ENCODE measurements at regions not wholly inside any gene's neighbourhood (a gene's known extent, or its start where the extent isn't known, plus 50 kb on each side); places are given as distances from the start of the nearest gene placed in this dataset.
"Not testable (repeated sequence)": the region's sequence is repeated elsewhere in the genome, so short reads cannot be mapped to it uniquely, and the experiment has no call there.

DNA sequence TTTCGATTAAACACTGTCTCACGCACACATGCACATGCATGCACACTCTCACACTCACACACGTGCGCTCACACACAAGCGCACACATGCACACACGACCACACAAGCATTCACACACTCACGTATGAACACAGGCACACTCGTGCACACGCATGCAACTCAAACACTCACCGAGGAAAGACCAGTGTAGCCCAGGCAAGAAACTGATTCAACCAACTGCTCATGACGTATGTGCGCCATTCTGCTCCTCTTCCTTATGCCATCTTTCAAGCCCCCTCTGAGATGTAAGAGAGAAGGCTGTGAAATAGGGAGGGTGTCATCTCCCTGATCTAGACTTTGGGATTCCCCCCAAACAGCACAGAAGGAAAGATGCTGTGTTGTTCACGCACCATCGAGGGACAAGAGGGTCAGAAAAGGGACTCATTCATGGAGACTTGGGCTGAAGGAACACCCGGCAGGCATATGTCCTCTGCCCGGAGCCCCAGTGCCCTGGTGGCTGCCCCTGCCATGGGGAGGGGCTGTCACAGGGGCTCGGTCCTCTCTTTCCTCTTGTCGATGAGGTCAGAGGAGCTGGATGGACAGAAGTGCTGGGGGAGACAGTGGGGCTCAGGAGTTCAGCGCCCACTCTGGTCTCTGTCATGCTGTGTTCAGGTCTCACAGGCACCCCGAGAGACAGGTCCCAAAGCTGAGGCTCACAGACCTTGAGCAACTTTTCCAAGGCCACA is 130.1 kb upstream of the SHH start:
- DNase-seq (ENCODE audit: low spot score) = no peak
- TF ChIP-seq, protein P1, sequence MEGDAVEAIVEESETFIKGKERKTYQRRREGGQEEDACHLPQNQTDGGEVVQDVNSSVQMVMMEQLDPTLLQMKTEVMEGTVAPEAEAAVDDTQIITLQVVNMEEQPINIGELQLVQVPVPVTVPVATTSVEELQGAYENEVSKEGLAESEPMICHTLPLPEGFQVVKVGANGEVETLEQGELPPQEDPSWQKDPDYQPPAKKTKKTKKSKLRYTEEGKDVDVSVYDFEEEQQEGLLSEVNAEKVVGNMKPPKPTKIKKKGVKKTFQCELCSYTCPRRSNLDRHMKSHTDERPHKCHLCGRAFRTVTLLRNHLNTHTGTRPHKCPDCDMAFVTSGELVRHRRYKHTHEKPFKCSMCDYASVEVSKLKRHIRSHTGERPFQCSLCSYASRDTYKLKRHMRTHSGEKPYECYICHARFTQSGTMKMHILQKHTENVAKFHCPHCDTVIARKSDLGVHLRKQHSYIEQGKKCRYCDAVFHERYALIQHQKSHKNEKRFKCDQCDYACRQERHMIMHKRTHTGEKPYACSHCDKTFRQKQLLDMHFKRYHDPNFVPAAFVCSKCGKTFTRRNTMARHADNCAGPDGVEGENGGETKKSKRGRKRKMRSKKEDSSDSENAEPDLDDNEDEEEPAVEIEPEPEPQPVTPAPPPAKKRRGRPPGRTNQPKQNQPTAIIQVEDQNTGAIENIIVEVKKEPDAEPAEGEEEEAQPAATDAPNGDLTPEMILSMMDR (IDR thresholded peaks at IDR 0.05; ENCODE audit: borderline replicate concordance, control extremely low read depth, extremely low read depth, insufficient read depth, missing control alignments) = no peak
- in situ Hi-C loops (cut with MboI; ENCODE audit: low sequenced_read_pairs, unreplicated experiment) = no loop called here

GRCh38 chr7:155941688-155942087 is 129.4 kb upstream of the SHH start:
- TF ChIP-seq, protein P1 (IDR thresholded peaks at IDR 0.05; ENCODE audit: borderline replicate concordance, control extremely low read depth, extremely low read depth, insufficient read depth, missing control alignments) = no peak
- in situ Hi-C loops (cut with MboI; ENCODE audit: low sequenced_read_pairs, unreplicated experiment) = no loop called here
- DNase-seq (ENCODE audit: low spot score) = no peak

GRCh38 chr7:155939350-155939749 is 127.1 kb upstream of the SHH start:
- in situ Hi-C loops (cut with MboI; ENCODE audit: low sequenced_read_pairs, unreplicated experiment) = no loop called here
- TF ChIP-seq, protein P1 (IDR thresholded peaks at IDR 0.05; ENCODE audit: borderline replicate concordance, control extremely low read depth, extremely low read depth, insufficient read depth, missing control alignments) = no peak

GRCh38 chr7:155938129-155938528 is 125.9 kb upstream of the SHH start:
- TF ChIP-seq, protein P1 (IDR thresholded peaks at IDR 0.05; ENCODE audit: borderline replicate concordance, control extremely low read depth, extremely low read depth, insufficient read depth, missing control alignments) = no peak
- in situ Hi-C loops (cut with MboI; ENCODE audit: low sequenced_read_pairs, unreplicated experiment) = no loop called here
- DNase-seq (ENCODE audit: low spot score) = no peak

More at GRCh38 chr7:155939350-155939749, 127.1 kb upstream of the SHH start:
- DNase-seq (ENCODE audit: low spot score) = no peak

GRCh38 chr7:155935726-155936125 is 123.5 kb upstream of the SHH start:
- in situ Hi-C loops (cut with MboI; ENCODE audit: low sequenced_read_pairs, unreplicated experiment) = no loop called here
- no peak for DNase-seq (ENCODE audit: low spot score)
- TF ChIP-seq, protein P1 (IDR thresholded peaks at IDR 0.05; ENCODE audit: borderline replicate concordance, control extremely low read depth, extremely low read depth, insufficient read depth, missing control alignments) = no peak

- TF ChIP-seq, protein P1 (IDR thresholded peaks at IDR 0.05; ENCODE audit: borderline replicate concordance, control extremely low read depth, extremely low read depth, insufficient read depth, missing control alignments) = no peak
- no peak for DNase-seq (ENCODE audit: low spot score)
- in situ Hi-C loops (cut with MboI; ENCODE audit: low sequenced_read_pairs, unreplicated experiment) = no loop called here
Measured at GRCh38 chr7:155935005-155935557, 122.8 kb upstream of the SHH start.

GRCh38 chr7:155932324-155932723 is 120.1 kb upstream of the SHH start:
- in situ Hi-C loops (cut with MboI; ENCODE audit: low sequenced_read_pairs, unreplicated experiment); DNase-seq (ENCODE audit: low spot score): not testable (repeated sequence)
